ACHN (cell line): ENCODE measurements at regions not wholly inside any gene's neighbourhood (a gene's known extent, or its start where the extent isn't known, plus 50 kb on each side); places are given as distances from the start of the nearest gene placed in this dataset.

Experiments
- DNase-seq: peaks from one replicate; pipeline ENCODE4 v3.0.0-alpha.2; 2015
- in situ Hi-C: cut with HindIII; loops from 2 replicates; pipeline ENCODE4 v1.10.0; 2017; ENCODE audit warnings: low sequenced_read_pairs, low pct_ligation_motif_present, low pct_unique_long_range_greater_than_20kb

DNA sequence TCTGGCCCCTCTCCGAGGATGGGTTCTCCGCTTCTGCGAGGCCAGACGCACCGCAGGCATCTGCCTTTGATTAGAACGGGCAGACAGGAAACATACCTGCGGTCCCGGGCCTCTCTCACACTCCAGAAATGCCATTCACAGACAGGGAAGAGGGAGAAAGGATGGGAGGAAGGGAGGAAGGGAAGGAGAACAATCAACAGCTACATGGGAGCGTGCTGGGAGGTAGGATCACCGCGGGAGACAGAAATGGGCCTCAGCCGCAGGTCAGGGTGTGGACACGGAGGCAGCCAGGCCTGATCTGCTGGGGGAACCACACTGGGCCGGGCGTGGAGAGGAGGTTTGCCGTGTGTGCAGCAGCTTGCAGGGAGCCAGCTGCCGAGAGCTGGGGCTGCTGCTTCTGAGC lies 90.7 kb upstream of the RGMA start:
- DNase-seq = no peak
- in situ Hi-C loops = no loop called here

DNA sequence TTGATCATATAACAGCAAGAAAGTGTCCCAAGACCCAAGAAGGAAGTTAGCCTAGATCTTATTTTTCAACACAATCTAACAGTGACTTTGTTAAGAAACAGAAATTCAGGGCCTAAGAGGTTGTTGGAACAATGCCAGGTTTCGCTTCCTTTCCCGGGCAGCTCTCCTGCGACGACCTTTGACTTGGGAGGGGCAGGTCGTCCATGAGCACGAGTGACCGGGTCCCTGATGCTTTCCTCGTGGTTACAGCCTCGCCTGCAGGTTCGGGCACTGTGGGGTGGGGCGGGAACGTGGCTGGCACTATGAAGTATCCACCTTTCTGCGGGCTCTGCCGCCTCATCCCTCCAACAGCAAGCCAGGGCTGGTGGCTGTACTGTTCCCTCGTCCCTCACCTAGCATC lies 90.1 kb upstream of the RGMA start:
- no peak for DNase-seq
- in situ Hi-C loops = no loop called here

DNA sequence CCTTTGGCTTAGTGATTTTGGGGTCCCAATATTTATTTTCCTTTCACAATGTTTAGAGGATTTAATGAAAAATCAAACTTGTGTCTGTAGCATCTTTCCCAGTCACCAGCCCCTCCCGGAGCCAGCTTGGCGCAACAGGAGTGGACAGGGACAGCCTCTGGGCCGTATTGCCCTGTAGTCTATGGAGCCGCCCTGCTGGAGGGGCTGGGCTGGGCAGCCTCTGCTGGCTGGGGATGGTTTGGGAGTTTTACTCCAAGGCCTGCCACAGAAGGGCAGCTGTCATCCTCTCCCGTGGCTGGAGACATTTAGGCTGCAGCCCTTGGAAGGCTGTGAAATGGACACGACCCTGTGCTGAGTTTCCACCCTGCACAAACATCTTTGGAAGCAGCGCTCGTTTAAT lies 89.4 kb upstream of the RGMA start:
- in situ Hi-C loops = no loop called here
- no peak for DNase-seq

DNA sequence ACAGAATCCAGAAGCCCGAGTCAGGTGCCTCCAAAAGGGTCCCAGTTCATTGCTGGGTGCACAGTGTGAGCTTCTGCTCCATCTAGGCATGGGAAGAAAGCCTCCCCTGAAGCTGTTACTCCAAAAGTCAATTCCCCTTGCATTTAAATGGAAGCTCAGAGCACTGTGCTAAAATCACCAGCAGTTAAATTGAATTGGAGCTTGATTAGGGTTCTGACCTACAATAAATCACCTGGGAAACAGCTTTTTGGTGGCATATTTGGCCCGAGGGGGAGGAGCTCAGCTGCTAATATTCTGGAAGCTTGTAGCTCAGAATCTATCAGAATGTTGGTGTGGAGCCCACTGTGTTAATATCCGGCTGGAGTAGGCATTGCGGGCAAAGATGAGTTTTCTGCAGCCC lies 87.1 kb upstream of the RGMA start:
- DNase-seq = no peak
- in situ Hi-C loops = no loop called here

DNA sequence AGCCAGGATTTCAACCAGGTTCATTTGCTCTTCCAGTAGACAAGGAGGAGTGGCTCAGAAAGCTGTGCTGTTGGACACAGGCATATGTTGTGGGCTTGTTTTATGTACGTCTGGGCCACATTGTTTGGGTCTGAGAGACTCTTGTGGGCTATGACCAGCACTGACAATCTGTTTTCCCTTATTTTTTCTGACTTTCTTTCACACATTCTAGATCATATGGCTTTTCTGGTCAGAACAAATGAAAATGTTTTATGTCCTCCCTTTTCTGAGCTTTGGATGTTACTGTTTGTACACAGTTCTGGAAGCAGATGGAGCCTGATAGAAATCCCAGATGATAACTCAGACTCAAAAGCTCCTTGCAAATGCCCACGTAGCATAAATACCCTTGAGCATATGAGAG lies 85.8 kb upstream of the RGMA start:
- in situ Hi-C loops = no loop called here

DNA sequence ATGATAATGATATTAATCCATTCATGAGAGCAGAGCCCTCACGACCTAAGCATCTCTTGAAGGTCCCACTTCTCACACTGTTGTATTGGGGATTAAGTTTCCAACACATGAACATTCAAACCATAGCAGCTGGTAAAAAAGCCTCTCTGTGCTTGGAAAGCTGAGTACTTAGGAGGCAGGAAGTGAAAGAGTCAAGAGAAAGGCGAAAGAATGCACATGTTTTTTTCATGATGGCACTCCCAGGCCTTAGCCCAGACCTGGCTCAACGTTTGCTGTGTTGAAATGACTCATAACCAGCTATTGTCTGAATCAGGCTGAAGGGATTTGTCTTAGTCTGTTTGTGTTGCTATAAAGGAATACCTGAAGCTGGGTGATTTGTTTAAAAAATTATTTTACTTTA lies 84.4 kb upstream of the RGMA start:
- no peak for DNase-seq
- in situ Hi-C loops = no loop called here

More for the DNA sequence above, 85.8 kb upstream of the RGMA start:
- no peak for DNase-seq

DNA sequence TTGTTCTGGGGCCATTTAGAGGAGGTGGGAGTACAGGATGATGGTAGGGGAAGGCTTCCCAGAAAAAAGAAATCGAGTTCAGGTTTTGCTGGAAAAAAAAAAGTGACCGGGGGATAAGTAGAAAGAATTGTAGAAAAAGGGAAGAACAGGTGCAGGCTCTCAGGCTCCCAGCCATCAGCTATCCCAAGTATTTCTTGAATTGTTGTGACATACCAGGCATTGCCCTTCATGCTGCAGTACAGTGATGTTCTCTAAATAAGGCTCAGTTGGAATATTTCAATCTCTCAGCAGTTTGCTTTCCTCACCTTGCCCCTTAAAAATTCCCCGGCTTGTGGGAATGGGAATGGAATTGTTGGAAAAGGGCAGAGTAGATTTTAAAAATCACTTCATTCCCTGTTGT lies 82.5 kb upstream of the RGMA start:
- no peak for DNase-seq
- in situ Hi-C loops = no loop called here

DNA sequence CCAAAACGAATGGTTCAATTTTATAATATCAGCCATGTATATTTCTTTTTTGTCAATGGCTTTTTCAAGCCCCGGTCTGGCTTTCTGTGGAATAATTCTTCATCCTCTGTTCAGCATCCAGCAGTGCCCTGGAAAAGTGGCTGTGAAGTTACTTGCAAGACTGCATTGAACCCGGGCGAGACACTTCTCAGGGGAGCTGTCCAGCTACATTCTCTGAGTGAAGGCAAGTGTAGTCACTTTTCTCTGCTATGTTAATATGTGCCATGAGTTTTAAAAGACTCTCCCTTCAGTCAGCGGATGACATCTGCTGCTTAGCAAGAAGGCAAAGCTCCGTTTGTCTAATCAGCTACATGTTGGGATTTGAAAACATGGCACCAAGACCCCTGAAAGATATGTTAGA lies 81.3 kb upstream of the RGMA start:
- in situ Hi-C loops = no loop called here
- no peak for DNase-seq

DNA sequence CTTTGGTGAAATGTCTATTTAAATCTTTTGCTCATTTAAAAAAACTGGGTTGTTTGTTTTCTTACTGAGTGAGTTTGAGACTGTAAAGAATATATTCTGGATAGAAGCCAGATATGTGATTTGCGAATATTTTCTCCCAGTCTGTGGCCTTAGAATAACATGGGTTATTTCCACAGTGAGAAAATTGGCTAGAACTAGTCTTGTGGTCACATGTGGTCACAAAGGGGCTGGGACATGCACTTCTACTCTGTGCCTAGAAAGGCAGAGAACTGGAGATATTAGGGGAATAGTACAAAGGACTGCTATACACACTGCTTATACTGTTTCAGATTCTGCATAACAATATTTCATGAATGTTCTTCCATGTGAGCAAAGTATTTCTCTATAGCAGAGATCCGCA lies 79.9 kb upstream of the RGMA start:
- no peak for DNase-seq
- in situ Hi-C loops = no loop called here

DNA sequence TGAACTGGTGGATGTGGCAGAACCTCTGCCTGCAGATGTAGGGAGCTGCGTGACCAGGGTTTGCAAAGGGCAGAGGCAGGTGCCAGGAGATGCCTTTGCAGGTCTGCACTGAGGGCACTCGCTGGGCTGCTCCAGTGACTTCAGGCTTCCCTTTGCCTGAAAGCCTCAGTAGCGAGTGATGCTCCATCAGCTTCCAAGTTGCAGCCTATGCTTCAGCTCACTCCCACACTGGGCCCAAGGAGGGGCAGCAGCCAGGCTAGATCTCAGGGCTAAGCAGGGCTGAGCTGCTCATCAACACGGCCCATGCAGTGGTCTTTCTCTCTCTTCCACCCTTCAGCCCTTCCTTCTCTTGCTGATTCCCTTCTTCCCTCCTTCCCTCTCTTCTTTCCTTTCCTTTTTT lies 78.3 kb upstream of the RGMA start:
- in situ Hi-C loops = no loop called here

DNA sequence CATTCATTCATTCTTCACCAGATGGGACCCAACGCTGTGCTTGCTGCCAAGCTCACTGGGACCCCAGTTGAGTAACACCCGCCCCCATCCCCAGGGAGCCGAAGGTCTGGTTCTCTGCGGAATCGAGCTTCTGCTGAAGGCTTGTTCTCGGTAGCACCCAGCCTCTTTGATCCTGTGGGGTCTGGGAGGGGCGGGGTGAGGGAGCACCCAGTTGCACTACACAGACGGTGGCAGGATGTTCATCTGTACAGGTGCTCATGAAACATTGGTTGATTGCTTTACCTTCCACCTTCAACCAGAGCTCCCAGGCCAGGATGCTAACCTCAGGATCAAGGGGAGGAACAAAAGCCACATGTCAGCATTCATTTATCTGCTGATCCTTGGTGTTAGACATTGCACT lies 77.7 kb upstream of the RGMA start:
- in situ Hi-C loops = no loop called here
- DNase-seq = no peak

More for the DNA sequence above, 78.3 kb upstream of the RGMA start:
- no peak for DNase-seq

DNA sequence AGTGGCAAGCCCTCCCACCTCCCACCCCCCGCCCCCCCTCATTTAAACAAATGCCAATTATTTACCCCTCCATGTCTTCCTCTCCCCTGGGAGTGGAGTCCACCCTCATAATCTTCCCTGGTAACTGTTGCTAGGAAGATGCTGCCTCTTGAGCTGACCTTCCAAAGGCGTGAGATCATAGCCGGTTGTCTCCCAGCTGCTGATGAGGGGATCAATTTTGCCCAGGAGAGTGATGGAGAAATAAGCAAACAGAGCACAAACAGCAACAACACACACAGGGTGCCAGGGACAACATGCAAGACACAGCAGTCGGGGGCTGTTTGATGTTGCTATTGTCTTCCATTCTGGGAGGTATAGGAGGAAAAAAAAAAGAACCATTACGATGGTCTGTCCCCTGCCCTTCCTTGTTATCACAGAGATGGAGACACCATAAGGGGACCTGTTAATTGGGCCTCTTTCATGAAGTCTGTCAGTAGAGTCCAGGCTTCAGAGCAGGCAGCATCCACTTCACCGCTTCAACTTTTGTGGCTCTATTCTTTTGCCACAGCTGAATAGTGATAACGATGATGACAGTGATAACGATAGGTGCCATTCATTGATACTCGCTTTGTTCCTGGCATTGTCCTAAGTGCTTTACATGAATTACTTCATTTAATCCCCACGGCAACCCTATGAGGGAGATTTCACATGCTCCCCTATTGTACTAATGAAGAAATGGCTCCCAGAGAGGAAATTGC lies 76.9 kb upstream of the RGMA start:
- in situ Hi-C loops = no loop called here

DNA sequence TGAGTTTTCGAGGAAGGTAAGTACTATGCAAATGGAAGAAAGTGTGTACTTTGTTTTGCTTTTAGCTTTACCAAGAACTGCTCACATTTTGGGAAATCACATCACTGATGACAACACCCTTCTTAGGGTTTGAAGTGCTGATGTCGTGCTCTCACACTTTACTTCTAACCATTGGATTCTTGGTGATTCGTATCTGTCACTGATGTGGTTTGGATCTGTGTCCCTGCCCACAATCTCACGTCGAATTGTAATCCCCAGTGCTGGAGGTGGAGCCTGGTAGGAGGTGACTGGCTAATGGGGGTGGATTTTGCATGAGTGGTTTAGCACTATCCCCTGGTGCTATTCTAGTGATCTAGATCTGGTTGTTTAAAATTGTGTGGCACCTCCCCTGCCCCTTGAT lies 75.4 kb upstream of the RGMA start:
- DNase-seq = no peak
- in situ Hi-C loops = no loop called here

More for the DNA sequence above, 76.9 kb upstream of the RGMA start:
- no peak for DNase-seq

DNA sequence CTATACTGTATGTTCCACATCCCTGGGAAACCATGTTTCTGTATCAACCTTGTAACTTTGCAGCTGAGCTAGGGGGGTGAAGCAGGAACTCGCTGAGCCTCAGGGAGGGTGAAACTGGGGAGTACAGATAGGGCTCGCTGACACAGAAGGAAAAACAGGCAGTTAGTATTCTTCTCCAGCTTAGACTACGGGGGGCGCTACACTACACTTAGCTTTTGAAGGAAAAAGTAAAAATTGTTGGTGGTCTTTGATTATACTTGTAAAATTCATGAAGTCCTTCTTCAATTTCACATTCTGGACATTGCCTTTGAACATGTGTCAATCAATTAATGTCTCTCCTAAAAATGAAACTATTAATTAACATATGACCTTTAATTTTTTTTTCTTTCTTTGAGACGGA lies 73.5 kb upstream of the RGMA start:
- in situ Hi-C loops = no loop called here
- DNase-seq = no peak

DNA sequence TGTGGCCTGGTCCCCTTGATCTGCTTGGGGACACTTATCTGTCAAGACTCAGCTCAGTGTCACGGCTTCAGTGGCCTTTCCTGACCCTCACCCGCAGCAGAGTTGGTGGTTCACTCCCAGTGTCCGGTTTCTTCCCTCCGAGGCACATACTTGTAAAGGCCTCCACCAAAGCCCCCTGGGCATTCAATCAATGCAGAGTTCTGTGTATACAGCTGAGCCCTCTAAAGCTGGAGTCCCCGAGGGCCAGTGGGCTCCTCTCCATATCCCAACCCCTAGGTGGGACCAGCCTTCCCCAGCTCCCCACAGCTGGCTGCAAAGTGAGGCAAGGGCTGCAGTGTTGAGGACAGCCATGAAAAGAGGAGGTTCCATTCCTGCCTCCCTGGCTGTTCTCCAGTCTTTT lies 70.9 kb upstream of the RGMA start:
- in situ Hi-C loops = no loop called here

DNA sequence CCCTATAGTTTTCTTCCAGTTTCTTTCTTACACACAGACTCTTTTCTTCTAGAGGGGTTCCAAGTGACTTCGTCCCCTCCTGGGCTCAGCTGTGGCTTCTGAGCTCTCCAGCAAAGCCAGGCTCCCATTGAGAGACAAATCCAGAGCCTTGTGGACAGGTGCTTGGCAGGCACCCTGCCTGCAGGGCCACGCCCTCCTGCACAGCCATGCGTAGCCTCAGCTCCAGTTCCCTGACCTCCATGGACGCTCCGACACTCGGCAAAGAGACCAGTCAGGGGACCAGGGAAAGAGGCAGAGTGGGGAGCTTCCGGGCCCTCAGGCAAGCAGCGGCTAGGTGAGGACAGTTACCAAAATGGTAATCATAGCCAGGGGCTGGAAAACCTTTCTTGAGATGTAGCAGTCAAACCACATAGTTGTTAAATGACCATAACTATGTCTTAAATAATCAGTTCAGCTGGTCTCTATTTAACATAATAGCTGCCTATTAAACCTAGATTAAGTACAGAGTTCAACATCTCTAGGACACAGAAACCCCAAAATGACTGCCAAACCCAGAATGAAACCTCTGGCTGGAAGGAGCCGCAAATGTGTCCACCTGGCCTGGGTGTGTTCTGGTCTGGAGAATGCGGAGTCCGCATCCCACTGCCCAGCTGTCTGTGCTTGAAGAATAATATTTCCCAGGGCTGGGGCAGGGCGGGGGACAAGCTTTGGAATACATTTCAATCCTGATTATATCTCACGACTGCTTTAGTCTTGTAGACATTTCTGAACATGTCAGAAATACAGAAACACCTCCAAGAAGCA lies 69.3 kb upstream of the RGMA start:
- no peak for DNase-seq
- in situ Hi-C loops = no loop called here

More for the DNA sequence above, 70.9 kb upstream of the RGMA start:
- DNase-seq = no peak

DNA sequence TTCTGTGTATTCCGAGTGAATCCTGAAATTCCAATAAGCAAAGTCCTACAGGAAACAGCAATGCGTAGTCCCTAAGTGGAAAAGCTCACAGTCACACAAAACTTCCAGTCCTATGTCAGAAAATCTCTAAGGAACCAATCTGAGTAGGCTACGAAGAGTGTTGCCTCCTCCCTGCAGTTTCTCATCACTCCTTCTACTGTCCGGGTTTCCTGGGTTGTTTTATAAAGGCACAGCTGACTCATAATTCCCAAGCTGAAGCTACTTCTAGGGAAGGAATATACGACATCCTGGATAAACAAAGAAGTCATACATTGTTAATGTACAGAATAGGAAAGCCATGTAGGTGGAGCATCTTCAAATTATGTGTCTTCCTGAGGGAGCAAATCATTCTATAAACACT lies 65.7 kb upstream of the RGMA start:
- DNase-seq = no peak
- in situ Hi-C loops = no loop called here

DNA sequence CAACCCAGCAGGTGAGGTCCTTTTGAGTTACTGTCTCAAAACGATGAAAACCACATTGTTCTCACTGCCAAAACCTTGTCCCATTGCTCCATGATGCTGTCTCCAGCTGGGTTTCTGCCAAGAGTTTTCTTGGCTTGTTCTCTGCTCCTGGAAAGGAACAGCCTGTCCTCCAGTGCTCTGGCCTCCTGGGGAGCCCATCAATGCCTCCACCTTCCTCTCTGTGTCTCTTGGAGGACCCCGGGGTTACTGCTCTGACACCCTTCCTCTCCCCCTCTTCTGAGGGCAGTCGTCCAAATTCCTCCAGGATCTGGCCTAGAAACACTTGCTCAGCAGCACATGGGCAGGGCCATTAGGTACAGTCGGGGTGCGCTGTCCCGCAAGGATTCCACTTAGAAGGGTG lies 63.9 kb upstream of the RGMA start:
- in situ Hi-C loops = no loop called here
- no peak for DNase-seq

DNA sequence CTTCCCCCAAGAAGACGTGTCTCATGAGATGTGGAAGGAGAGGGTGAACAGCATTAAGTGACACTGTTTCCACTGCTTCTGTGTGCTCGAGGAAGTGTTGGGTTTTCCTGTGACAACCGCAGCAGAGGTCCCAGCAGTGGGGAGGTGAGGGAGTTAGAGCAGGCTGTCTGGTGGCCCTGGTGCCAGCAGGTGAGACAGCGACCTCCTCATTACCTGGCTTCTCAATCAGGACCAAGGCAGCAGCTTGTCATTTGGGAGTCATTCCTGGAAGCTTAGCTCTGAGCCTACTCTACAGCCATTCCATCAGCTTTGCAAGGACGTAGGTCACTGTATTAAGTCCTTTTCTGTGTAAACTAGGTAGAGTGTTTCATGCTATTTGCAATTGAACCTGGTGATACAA lies 63.3 kb upstream of the RGMA start:
- in situ Hi-C loops = no loop called here
- no peak for DNase-seq
